Activated T-cell treated with anti-CD3 and anti-CD28 coated beads, Interleukin-2, amount 50 U/mL, for 24 hours (primary cell): ENCODE measurements at regions not wholly inside any gene's neighbourhood (a gene's known extent, or its start where the extent isn't known, plus 50 kb on each side); places are given as distances from the start of the nearest gene placed in this dataset.

Source experiments
- DNase-seq: peaks from one replicate; pipeline ENCODE4 v3.0.0-alpha.2; 2020
- H3K27ac Mint-ChIP-seq: 2 replicates; pipeline ENCODE4 v1.8.0; 2020; ENCODE audit warnings: mild to moderate bottlenecking, mixed read lengths
- H3K27me3 Mint-ChIP-seq: 2 replicates; pipeline ENCODE4 v1.8.0; 2020; ENCODE audit warnings: mixed read lengths
- H3K36me3 Mint-ChIP-seq: 2 replicates; pipeline ENCODE4 v1.8.0; 2020; ENCODE audit warnings: low read depth, mixed read lengths
- H3K4me1 Mint-ChIP-seq: 2 replicates; pipeline ENCODE4 v1.8.0; 2020; ENCODE audit warnings: low read depth, mixed read lengths
- H3K4me3 Mint-ChIP-seq: 2 replicates; pipeline ENCODE4 v1.8.0; 2020; ENCODE audit warnings: mild to moderate bottlenecking, moderate library complexity, mixed read lengths
- H3K9me3 Mint-ChIP-seq: 2 replicates; pipeline ENCODE4 v1.8.0; 2020; ENCODE audit warnings: mixed read lengths

- Mint-ChIP-seq H3K27me3 (no peaks in the 10 kb centered on the region), H3K4me3 (no peak overlapping the region), H3K4me1 (no peaks in the 10 kb centered on the region), H3K9me3 (peaks cover 4% of the 10 kb centered on the region), H3K36me3 (no peaks in the 10 kb centered on the region), H3K27ac (no peak overlapping the region)
- DNase-seq = no peak
These were observed 202.0 kb upstream of the CDH6 start for GRCh38 chr5:30991462-30991861.

- no peak for DNase-seq
- no peaks in the 10 kb centered on the region for H3K4me1 Mint-ChIP-seq
- no peak overlapping the region for H3K4me3 Mint-ChIP-seq
- H3K9me3 Mint-ChIP-seq = peaks cover 9% of the 10 kb centered on the region
- no peaks in the 10 kb centered on the region for H3K36me3 Mint-ChIP-seq
- no peak overlapping the region for H3K27ac Mint-ChIP-seq
- H3K27me3 Mint-ChIP-seq = no peaks in the 10 kb centered on the region
These were observed 211.9 kb upstream of the CDH6 start for GRCh38 chr5:30981576-30981975.

- DNase-seq = no peak
- peaks cover 25% of the 10 kb centered on the region for H3K9me3 Mint-ChIP-seq
- no peaks in the 10 kb centered on the region for H3K27me3 Mint-ChIP-seq
- H3K36me3 Mint-ChIP-seq = no peaks in the 10 kb centered on the region
- no peak overlapping the region for H3K4me3 Mint-ChIP-seq
- H3K4me1 Mint-ChIP-seq = no peaks in the 10 kb centered on the region
- no peak overlapping the region for H3K27ac Mint-ChIP-seq
These were observed 224.5 kb upstream of the CDH6 start for GRCh38 chr5:30968971-30969370.

- Mint-ChIP-seq H3K4me1 (no peaks in the 10 kb centered on the region), H3K36me3 (no peaks in the 10 kb centered on the region), H3K27ac (no peak overlapping the region), H3K27me3 (no peaks in the 10 kb centered on the region), H3K9me3 (peaks cover 7% of the 10 kb centered on the region), H3K4me3 (no peak overlapping the region)
- no peak for DNase-seq
These were observed 233.4 kb upstream of the CDH6 start for GRCh38 chr5:30960036-30960435.

- Mint-ChIP-seq H3K4me3 (no peak overlapping the region), H3K4me1 (no peaks in the 10 kb centered on the region), H3K27ac (no peak overlapping the region), H3K9me3 (peaks cover 9% of the 10 kb centered on the region), H3K27me3 (no peaks in the 10 kb centered on the region), H3K36me3 (no peaks in the 10 kb centered on the region)
- DNase-seq = no peak
These were observed 234.2 kb upstream of the CDH6 start for GRCh38 chr5:30959238-30959637.

GRCh38 chr5:30957591-30957990 is 235.9 kb upstream of the CDH6 start:
- Mint-ChIP-seq H3K27me3 (no peaks in the 10 kb centered on the region), H3K9me3 (peaks cover 7% of the 10 kb centered on the region), H3K27ac (no peak overlapping the region), H3K4me3 (no peak overlapping the region), H3K36me3 (no peaks in the 10 kb centered on the region), H3K4me1 (no peaks in the 10 kb centered on the region)
- DNase-seq = no peak

GRCh38 chr5:30956251-30956650 is 237.2 kb upstream of the CDH6 start:
- no peak overlapping the region for H3K4me3 Mint-ChIP-seq
- no peaks in the 10 kb centered on the region for H3K4me1 Mint-ChIP-seq
- no peak overlapping the region for H3K27ac Mint-ChIP-seq
- no peak for DNase-seq
- H3K9me3 Mint-ChIP-seq = peaks cover 7% of the 10 kb centered on the region
- H3K36me3 Mint-ChIP-seq = no peaks in the 10 kb centered on the region
- H3K27me3 Mint-ChIP-seq = no peaks in the 10 kb centered on the region

GRCh38 chr5:30937070-30937469 is 256.4 kb upstream of the CDH6 start:
- H3K4me1 Mint-ChIP-seq = no peaks in the 10 kb centered on the region
- H3K4me3 Mint-ChIP-seq = no peak overlapping the region
- no peaks in the 10 kb centered on the region for H3K36me3 Mint-ChIP-seq
- H3K27me3 Mint-ChIP-seq = no peaks in the 10 kb centered on the region
- no peak overlapping the region for H3K27ac Mint-ChIP-seq
- H3K9me3 Mint-ChIP-seq = peaks cover 4% of the 10 kb centered on the region
- no peak for DNase-seq

GRCh38 chr5:30933599-30933998 is 259.9 kb upstream of the CDH6 start:
- H3K27ac Mint-ChIP-seq = no peak overlapping the region
- H3K4me1 Mint-ChIP-seq = no peaks in the 10 kb centered on the region
- DNase-seq = no peak
- H3K9me3 Mint-ChIP-seq = peaks cover 6% of the 10 kb centered on the region
- H3K4me3 Mint-ChIP-seq = no peak overlapping the region
- no peaks in the 10 kb centered on the region for H3K36me3 Mint-ChIP-seq
- H3K27me3 Mint-ChIP-seq = no peaks in the 10 kb centered on the region

GRCh38 chr5:30932273-30933017 is 261.0 kb upstream of the CDH6 start:
- no peaks in the 10 kb centered on the region for H3K36me3 Mint-ChIP-seq
- no peak overlapping the region for H3K4me3 Mint-ChIP-seq
- no peaks in the 10 kb centered on the region for H3K27me3 Mint-ChIP-seq
- H3K9me3 Mint-ChIP-seq = peaks cover 6% of the 10 kb centered on the region
- H3K27ac Mint-ChIP-seq = no peak overlapping the region
- no peak for DNase-seq
- no peaks in the 10 kb centered on the region for H3K4me1 Mint-ChIP-seq

- Mint-ChIP-seq H3K27me3 (no peaks in the 10 kb centered on the region), H3K4me3 (no peak overlapping the region), H3K27ac (no peak overlapping the region), H3K36me3 (no peaks in the 10 kb centered on the region), H3K4me1 (no peaks in the 10 kb centered on the region), H3K9me3 (peaks cover 6% of the 10 kb centered on the region)
- no peak for DNase-seq
These were observed 262.8 kb upstream of the CDH6 start for GRCh38 chr5:30930736-30931135.

- Mint-ChIP-seq H3K9me3 (peaks cover 10% of the 10 kb centered on the region), H3K27me3 (no peaks in the 10 kb centered on the region), H3K27ac (no peak overlapping the region), H3K36me3 (no peaks in the 10 kb centered on the region), H3K4me3 (no peak overlapping the region), H3K4me1 (no peaks in the 10 kb centered on the region)
- no peak for DNase-seq
These were observed 264.5 kb upstream of the CDH6 start for GRCh38 chr5:30928956-30929355.

- Mint-ChIP-seq H3K36me3 (no peaks in the 10 kb centered on the region), H3K9me3 (peaks cover 10% of the 10 kb centered on the region), H3K4me3 (no peak overlapping the region), H3K27me3 (no peaks in the 10 kb centered on the region), H3K27ac (no peak overlapping the region), H3K4me1 (no peaks in the 10 kb centered on the region)
- DNase-seq = no peak
These were observed 267.3 kb upstream of the CDH6 start for GRCh38 chr5:30926218-30926617.

GRCh38 chr5:30921388-30921787 is 272.1 kb upstream of the CDH6 start:
- Mint-ChIP-seq H3K36me3 (no peaks in the 10 kb centered on the region), H3K9me3 (peaks cover 11% of the 10 kb centered on the region), H3K27me3 (no peaks in the 10 kb centered on the region), H3K27ac (no peak overlapping the region), H3K4me1 (no peaks in the 10 kb centered on the region), H3K4me3 (no peak overlapping the region)
- no peak for DNase-seq

GRCh38 chr5:30918171-30918570 is 275.3 kb upstream of the CDH6 start:
- peaks cover 9% of the 10 kb centered on the region for H3K9me3 Mint-ChIP-seq
- DNase-seq = no peak
- no peak overlapping the region for H3K27ac Mint-ChIP-seq
- no peaks in the 10 kb centered on the region for H3K36me3 Mint-ChIP-seq
- no peaks in the 10 kb centered on the region for H3K27me3 Mint-ChIP-seq
- H3K4me1 Mint-ChIP-seq = no peaks in the 10 kb centered on the region
- no peak overlapping the region for H3K4me3 Mint-ChIP-seq

GRCh38 chr5:30908356-30908755 is 285.1 kb upstream of the CDH6 start:
- no peak overlapping the region for H3K27ac Mint-ChIP-seq
- H3K36me3 Mint-ChIP-seq = no peaks in the 10 kb centered on the region
- peaks cover 8% of the 10 kb centered on the region for H3K9me3 Mint-ChIP-seq
- no peak overlapping the region for H3K4me3 Mint-ChIP-seq
- H3K27me3 Mint-ChIP-seq = no peaks in the 10 kb centered on the region
- no peak for DNase-seq
- no peaks in the 10 kb centered on the region for H3K4me1 Mint-ChIP-seq
